ENCODE measurements at regions not wholly inside any gene's neighbourhood (a gene's known extent, or its start where the extent isn't known, plus 50 kb on each side); places are given as distances from the start of the nearest gene placed in this dataset.

DNA sequence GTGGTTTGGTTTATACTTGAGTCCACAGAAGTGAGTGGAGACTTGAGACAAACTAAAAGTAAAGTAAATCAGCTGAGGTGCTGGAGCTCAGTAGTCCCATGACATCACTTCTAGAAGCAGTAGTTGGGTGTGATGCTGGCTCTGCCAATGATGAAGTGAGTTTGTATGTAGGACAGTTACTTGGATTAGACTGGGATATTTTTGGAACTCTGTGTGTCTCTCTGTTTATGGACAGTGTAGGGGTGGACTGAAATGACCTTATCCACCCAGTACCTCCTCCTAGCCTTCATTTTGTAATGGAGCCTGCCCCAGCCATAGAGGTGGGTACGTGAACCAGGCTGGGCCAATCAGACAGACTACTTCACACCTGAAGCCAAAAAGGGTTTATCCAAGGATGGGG is 52.2 kb downstream of the POLR1D start:
- no peak overlapping the region for H3K4me3 Mint-ChIP-seq
- no peaks in the 10 kb centered on the region for H3K4me1 Mint-ChIP-seq (ENCODE audit: low read depth in 2 of 2)
- DNase-seq (ENCODE audit: low spot score): no peak
- H3K27me3 Mint-ChIP-seq: no peaks in the 10 kb centered on the region
- H3K27ac Mint-ChIP-seq: no peak overlapping the region
- H3K36me3 Mint-ChIP-seq: no peaks in the 10 kb centered on the region
- no peaks in the 10 kb centered on the region for H3K9me3 Mint-ChIP-seq
- ATAC-seq: no peak

- ATAC-seq (no peak), DNase-seq (ENCODE audit: low spot score) (no peak)
- Mint-ChIP-seq H3K27me3 (peaks cover 15 to 36% of the 10 kb centered on the region in 2 donors), H3K36me3 (peaks cover 4% of the 10 kb centered on the region), H3K27ac (no peak overlapping the region), H3K4me3 (no peak overlapping the region), H3K9me3 (no peaks in the 10 kb centered on the region), H3K4me1 (ENCODE audit: low read depth in 2 of 2) (no peaks in the 10 kb centered on the region)
These were observed 56.8 kb downstream of the POLR1D start for GRCh38 chr13:27678306-27679040.

GRCh38 chr13:27679396-27679795 is 57.7 kb downstream of the POLR1D start:
- H3K4me3 Mint-ChIP-seq: no peak overlapping the region

GRCh38 chr13:27679896-27680295 is 58.2 kb downstream of the POLR1D start:
- Mint-ChIP-seq H3K27ac (no peak overlapping the region), H3K36me3 (peaks cover 4% of the 10 kb centered on the region), H3K4me1 (ENCODE audit: low read depth in 2 of 2) (no peaks in the 10 kb centered on the region), H3K4me3 (no peak overlapping the region), H3K9me3 (no peaks in the 10 kb centered on the region), H3K27me3 (peaks cover 15 to 40% of the 10 kb centered on the region in 2 donors)
- no peak for DNase-seq (ENCODE audit: low spot score)
- peak in 1 of 2 donors; percentile 51 for ATAC-seq

More at GRCh38 chr13:27679396-27679795, 57.7 kb downstream of the POLR1D start:
- DNase-seq (ENCODE audit: low spot score) (no peak), ATAC-seq (no peak)
- H3K9me3 Mint-ChIP-seq: no peaks in the 10 kb centered on the region
- H3K4me1 Mint-ChIP-seq (ENCODE audit: low read depth in 2 of 2): no peaks in the 10 kb centered on the region
- H3K36me3 Mint-ChIP-seq: peaks cover 4% of the 10 kb centered on the region
- H3K27me3 Mint-ChIP-seq: peaks cover 15 to 40% of the 10 kb centered on the region in 2 donors
- no peak overlapping the region for H3K27ac Mint-ChIP-seq

GRCh38 chr13:27680465-27680864 is 58.8 kb downstream of the POLR1D start:
- DNase-seq (ENCODE audit: low spot score) (no peak), ATAC-seq (no peak)
- Mint-ChIP-seq H3K36me3 (peaks cover 4% of the 10 kb centered on the region), H3K27ac (no peak overlapping the region), H3K9me3 (no peaks in the 10 kb centered on the region), H3K4me1 (ENCODE audit: low read depth in 2 of 2) (no peaks in the 10 kb centered on the region), H3K27me3 (peaks cover 15 to 40% of the 10 kb centered on the region in 2 donors), H3K4me3 (no peak overlapping the region)

DNA sequence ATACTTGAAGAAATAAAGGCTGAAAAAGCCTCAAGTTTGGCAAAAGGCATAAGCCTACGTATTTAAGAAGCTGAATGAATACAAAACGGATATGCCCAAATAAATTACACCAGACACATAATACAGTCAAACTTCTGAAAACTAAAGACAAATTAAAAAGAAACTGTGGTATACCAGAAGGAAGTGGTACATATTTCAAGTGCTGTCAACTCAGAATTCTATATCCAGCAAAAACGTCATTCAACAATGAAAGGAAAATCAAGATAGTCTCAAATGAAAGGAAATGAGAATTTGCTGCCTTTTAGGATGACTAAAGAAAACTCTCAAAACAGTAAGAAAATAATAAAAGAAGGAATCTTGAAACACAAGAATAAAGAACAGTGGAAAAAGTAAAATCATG is 69.5 kb downstream of the POLR1D start:
- Mint-ChIP-seq H3K4me1 (ENCODE audit: low read depth in 2 of 2) (no peaks in the 10 kb centered on the region), H3K27ac (no peak overlapping the region), H3K27me3 (peaks cover 13 to 31% of the 10 kb centered on the region in 2 donors), H3K4me3 (no peak overlapping the region), H3K36me3 (peaks cover 26% of the 10 kb centered on the region), H3K9me3 (peaks cover 8% of the 10 kb centered on the region)
- no peak for ATAC-seq
- DNase-seq (ENCODE audit: low spot score): no peak

DNA sequence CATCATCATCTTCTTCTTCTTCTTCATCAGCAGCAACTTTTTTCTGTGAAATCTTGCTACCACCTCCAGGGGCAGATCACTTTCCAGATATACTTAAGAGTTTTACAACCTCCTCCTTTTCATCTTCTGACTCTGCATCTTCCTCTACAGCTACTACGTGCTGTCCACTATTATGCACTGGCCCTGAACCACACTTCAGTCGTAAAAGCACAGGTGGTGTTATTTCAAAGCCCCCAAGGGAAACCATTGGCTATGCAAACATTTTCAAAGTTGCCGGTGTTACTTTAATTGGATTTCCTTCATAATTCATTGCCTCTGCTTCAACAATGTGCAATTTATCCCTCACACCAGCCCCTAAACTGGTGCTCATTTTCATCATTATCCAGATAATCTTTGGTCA is 75.0 kb downstream of the POLR1D start:
- Mint-ChIP-seq H3K4me3 (no peak overlapping the region), H3K27ac (no peak overlapping the region), H3K4me1 (ENCODE audit: low read depth in 2 of 2) (no peaks in the 10 kb centered on the region), H3K9me3 (no peaks in the 10 kb centered on the region), H3K36me3 (peaks cover 14% of the 10 kb centered on the region), H3K27me3 (peaks cover 24 to 47% of the 10 kb centered on the region in 2 donors)
- DNase-seq (ENCODE audit: low spot score) (no peak), ATAC-seq (no peak)

DNA sequence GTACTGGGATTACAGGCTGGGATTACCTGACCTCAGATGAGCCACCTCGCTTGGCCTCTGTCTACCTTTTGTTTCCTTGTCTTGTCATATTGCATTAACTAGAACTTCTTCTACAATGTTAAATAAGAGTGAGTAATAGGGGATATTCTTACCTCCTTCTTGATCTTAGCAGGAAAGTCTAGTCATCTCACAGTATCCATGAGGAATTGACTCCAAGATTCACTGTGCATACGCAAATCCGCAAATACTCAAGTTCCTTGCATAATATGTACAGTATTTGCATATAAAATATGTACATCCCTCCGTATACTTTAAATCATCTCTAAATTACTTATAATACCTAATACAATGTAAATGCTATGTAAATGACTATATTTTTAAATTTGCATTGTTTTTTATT is 78.3 kb downstream of the POLR1D start:
- Mint-ChIP-seq H3K27ac (no peak overlapping the region), H3K27me3 (peaks cover 25 to 54% of the 10 kb centered on the region in 2 donors), H3K4me3 (no peak overlapping the region), H3K36me3 (peaks cover 35% of the 10 kb centered on the region), H3K4me1 (ENCODE audit: low read depth in 2 of 2) (peaks cover 3 to 5% of the 10 kb centered on the region in 2 donors), H3K9me3 (peaks cover 8% of the 10 kb centered on the region)
- ATAC-seq: no peak
- DNase-seq (ENCODE audit: low spot score): no peak

DNA sequence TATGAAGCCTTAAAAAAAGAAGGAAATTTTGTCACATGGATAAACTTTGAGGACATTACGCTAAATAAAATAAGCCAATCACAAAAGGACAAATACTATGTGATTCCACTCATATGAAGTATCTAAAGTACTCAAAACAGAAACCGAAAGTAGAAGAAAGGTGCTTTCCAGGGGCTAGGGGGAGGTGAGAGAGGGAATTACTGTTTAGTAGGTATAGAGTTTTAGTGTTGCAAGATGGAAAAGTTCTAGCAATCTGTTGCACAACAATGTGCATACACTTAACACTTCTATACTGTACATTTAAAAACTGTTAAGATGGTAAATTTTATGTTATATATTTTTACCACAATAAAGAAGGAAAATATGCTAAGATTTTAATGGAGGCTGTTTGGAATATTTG is 83.0 kb downstream of the POLR1D start:
- H3K9me3 Mint-ChIP-seq: peaks cover 8% of the 10 kb centered on the region
- H3K27ac Mint-ChIP-seq: peak overlapping the region in 1 of 2 donors; percentile 55
- H3K36me3 Mint-ChIP-seq: peaks cover 32% of the 10 kb centered on the region
- DNase-seq (ENCODE audit: low spot score) (no peak), ATAC-seq (peak; percentile 58 to 81)
- H3K4me1 Mint-ChIP-seq (ENCODE audit: low read depth in 2 of 2): peaks cover 3 to 5% of the 10 kb centered on the region in 2 donors
- H3K27me3 Mint-ChIP-seq: peaks cover 20 to 44% of the 10 kb centered on the region in 2 donors
- peak overlapping the region; percentile 30 for H3K4me3 Mint-ChIP-seq

DNA sequence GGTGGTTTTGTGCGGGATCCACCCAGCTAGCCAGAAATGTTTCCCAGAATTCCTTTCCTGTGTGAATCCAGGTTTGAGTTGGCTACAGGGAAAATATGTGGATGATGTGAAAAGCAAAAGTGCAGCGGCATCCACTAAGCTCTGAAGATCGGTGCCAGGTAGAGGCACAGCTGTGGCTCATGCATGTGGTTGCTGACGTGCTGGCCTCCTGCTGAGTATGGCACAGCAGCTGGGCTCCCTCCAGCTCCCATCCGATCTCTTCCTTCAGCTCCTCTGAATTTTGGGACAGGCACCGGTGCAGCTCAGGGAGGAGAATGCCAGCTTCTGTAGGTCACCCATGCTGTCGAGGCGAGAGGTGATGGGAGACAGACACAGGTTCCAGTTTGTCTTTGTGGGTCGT is 84.0 kb upstream of the GSX1 start:
- H3K9me3 Mint-ChIP-seq: peaks cover under 1% of the 10 kb centered on the region
- H3K36me3 Mint-ChIP-seq: peaks cover 18% of the 10 kb centered on the region
- H3K4me1 Mint-ChIP-seq (ENCODE audit: low read depth in 2 of 2): peaks cover 3 to 5% of the 10 kb centered on the region in 2 donors
- H3K4me3 Mint-ChIP-seq: no peak overlapping the region
- no peak overlapping the region for H3K27ac Mint-ChIP-seq
- peaks cover 16 to 26% of the 10 kb centered on the region in 2 donors for H3K27me3 Mint-ChIP-seq
- ATAC-seq: no peak
- DNase-seq (ENCODE audit: low spot score): no peak

GRCh38 chr13:27709779-27710178 is 82.5 kb upstream of the GSX1 start:
- Mint-ChIP-seq H3K4me3 (no peak overlapping the region), H3K4me1 (ENCODE audit: low read depth in 2 of 2) (peaks cover 0 to under 1% of the 10 kb centered on the region in 2 donors), H3K36me3 (peaks cover 5% of the 10 kb centered on the region), H3K9me3 (no peaks in the 10 kb centered on the region), H3K27ac (no peak overlapping the region), H3K27me3 (peaks cover 15 to 22% of the 10 kb centered on the region in 2 donors)
- ATAC-seq: no peak
- DNase-seq (ENCODE audit: low spot score): no peak

- Mint-ChIP-seq H3K36me3 (no peaks in the 10 kb centered on the region), H3K9me3 (no peaks in the 10 kb centered on the region), H3K4me1 (ENCODE audit: low read depth in 2 of 2) (no peaks in the 10 kb centered on the region), H3K27me3 (peaks cover 6 to 17% of the 10 kb centered on the region in 2 donors), H3K27ac (no peak overlapping the region), H3K4me3 (no peak overlapping the region)
- no peak for ATAC-seq
- no peak for DNase-seq (ENCODE audit: low spot score)
These were observed 79.9 kb upstream of the GSX1 start for GRCh38 chr13:27712421-27712820.

GRCh38 chr13:27713767-27714166 is 78.5 kb upstream of the GSX1 start:
- ATAC-seq (no peak), DNase-seq (ENCODE audit: low spot score) (no peak)
- H3K27me3 Mint-ChIP-seq: peaks cover 4 to 6% of the 10 kb centered on the region in 2 donors
- H3K36me3 Mint-ChIP-seq: no peaks in the 10 kb centered on the region
- H3K9me3 Mint-ChIP-seq: no peaks in the 10 kb centered on the region
- H3K4me1 Mint-ChIP-seq (ENCODE audit: low read depth in 2 of 2): no peaks in the 10 kb centered on the region
- H3K4me3 Mint-ChIP-seq: no peak overlapping the region
- no peak overlapping the region for H3K27ac Mint-ChIP-seq

DNA sequence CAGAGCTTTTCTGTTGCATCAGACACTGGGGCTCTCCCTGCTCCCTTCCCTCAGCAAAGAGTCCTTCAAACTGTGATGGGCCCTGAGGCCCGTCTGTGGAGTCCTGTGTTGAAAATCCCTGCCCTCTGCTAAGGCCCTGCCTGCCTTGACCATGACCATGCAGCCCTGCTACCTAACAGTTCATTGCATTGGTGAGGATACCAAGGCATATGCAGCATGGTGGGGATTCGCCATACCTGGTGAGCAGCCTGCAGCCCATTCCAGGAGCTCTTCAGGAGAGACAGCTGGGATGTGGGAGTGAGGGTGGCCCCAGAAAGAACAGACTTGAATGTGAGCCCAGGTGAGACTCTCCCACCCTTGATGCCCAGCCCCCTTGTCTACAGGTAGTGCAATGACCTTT is 70.6 kb upstream of the GSX1 start:
- H3K4me1 Mint-ChIP-seq (ENCODE audit: low read depth in 2 of 2): no peaks in the 10 kb centered on the region
- ATAC-seq (peak in 1 of 2 donors; percentile 52), DNase-seq (ENCODE audit: low spot score) (no peak)
- H3K27me3 Mint-ChIP-seq: peaks cover 8 to 17% of the 10 kb centered on the region in 2 donors
- H3K4me3 Mint-ChIP-seq: no peak overlapping the region
- H3K36me3 Mint-ChIP-seq: no peaks in the 10 kb centered on the region
- H3K27ac Mint-ChIP-seq: no peak overlapping the region
- no peaks in the 10 kb centered on the region for H3K9me3 Mint-ChIP-seq

GRCh38 chr13:27728271-27728670 is 64.0 kb upstream of the GSX1 start:
- no peak overlapping the region for H3K27ac Mint-ChIP-seq
- no peak for DNase-seq (ENCODE audit: low spot score)
- no peak for ATAC-seq
- H3K27me3 Mint-ChIP-seq: peaks cover 5 to 17% of the 10 kb centered on the region in 2 donors
- H3K36me3 Mint-ChIP-seq: no peaks in the 10 kb centered on the region
- H3K9me3 Mint-ChIP-seq: no peaks in the 10 kb centered on the region
- H3K4me1 Mint-ChIP-seq (ENCODE audit: low read depth in 2 of 2): no peaks in the 10 kb centered on the region
- no peak overlapping the region for H3K4me3 Mint-ChIP-seq
